ENCODE measurements at regions not wholly inside any gene's neighbourhood (a gene's known extent, or its start where the extent isn't known, plus 50 kb on each side); places are given as distances from the start of the nearest gene placed in this dataset.
"Not testable (repeated sequence)": the region's sequence is repeated elsewhere in the genome, so short reads cannot be mapped to it uniquely, and the experiment has no call there.

DNA sequence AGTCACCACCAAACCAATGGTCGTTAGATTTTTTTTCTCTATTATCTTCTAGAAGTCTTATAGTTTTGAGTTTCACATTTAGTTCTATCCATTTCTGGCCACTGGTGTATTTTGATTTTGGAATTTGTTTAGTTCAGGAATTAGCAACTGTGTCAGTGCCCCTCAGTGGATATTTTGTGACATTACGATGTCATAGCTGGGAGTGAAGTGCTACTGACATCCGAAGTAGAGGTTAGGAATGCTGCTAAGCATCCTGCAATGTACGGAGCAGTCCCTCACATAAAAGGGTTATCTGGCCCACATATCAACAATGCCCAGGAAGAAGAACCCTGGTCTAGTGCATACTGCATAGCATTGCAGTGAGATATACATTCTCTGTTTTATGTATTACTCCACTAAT is 157.4 kb upstream of the RGPD4 start:
- DNase-seq, result no peak

DNA sequence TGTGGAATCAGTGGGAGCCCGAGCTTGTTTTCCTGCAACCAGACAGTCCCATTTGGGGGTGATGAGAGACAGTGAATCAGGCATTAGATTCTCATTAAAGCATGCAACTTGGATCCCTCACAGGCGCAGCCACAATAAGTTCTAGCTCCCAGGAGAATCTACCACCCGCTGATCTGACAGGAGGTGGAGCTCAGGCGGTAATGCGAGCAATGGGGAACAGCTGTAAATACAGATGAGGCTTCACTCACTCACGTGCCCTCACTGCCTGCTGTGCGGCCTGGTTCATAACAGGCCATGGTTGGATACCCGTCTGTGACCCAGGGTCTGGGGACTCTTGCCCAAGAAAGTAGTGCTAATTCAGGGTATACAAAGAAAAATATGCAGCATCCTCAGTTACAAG is 144.8 kb upstream of the RGPD4 start:
- no peak for DNase-seq

DNA sequence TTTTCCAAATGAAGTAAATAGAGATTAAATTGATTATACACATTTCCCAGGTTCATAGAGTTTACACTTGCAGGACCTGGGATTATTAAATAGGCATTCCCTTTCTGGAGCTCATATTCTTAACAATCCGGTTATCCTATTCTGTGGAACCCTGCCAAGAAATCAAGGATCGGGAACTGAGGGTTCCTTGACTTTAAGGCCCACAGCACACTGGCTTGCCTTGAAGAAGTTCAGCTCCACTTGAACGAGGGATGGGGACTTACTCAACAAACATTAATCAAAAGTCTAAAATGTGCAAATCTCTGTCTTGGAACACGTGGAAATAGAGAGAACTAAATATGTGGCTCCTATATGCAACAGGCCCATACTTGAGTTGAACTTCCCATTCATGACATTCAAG is 142.3 kb upstream of the RGPD4 start:
- no peak for DNase-seq

DNA sequence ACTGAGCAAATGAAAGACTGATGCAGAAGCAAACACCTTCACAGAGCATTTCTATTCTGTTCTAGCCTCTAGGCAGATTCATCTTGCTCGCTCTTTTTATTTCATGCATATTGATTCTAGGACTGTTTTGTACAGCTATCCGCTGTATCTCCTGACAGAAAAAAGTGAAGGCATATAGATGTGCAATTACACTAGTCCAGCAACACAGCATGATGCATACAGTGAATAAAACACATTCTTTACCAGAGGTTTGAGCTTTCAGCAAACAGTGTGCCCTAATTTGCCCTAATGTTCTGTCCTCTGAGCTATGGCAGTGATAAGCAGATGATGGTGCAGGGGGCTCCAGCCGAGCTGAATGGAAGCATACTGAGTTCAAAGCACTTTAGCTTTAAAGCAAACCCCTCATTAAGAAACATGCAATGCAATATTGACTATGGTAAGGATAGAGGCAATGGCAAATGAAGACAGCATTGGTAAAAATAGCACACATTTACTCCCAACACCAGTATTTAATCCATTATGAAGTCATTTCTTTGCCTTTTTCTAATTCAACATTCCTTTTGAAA is 141.2 kb upstream of the RGPD4 start:
- DNase-seq, result no peak

DNA sequence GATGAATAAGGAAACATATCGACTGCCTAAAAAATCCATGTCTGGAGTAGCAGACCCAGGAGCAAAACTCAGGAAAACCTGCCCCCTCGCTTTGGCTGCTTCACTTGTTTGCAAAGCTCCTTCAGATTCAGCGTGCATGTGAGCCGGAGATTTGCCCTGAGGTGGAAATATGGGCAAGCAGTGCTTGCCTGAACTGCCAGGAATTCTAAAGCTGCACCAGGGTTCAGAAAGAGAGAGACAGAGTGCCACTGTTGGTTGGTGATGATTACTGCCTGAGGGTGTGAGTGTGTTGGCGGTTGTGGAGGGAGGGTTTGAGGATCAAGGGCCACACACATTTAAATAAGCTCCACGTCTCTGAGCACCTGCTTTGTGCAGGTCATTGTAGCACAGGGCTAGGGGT is 139.6 kb upstream of the RGPD4 start:
- DNase-seq, result no peak

DNA sequence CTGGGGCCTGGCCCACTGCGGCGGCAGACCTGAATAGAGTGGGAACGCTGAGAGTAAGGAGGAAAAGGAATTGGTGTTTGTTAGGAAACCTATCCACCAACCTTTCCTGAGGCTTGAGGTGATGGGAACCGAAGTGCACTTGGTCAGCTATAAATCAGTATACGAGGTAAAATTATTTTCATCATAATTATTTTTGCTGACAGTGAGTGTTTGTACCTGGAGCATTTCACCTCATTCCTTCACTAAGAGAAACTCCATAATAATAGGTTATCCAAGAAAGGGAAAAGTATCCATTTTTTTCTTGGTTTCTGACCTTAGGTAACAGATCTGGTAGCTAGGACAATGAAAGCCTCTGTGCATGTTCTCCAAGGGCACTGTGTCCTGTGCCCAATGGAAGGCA is 138.6 kb upstream of the RGPD4 start:
- no peak for DNase-seq

DNA sequence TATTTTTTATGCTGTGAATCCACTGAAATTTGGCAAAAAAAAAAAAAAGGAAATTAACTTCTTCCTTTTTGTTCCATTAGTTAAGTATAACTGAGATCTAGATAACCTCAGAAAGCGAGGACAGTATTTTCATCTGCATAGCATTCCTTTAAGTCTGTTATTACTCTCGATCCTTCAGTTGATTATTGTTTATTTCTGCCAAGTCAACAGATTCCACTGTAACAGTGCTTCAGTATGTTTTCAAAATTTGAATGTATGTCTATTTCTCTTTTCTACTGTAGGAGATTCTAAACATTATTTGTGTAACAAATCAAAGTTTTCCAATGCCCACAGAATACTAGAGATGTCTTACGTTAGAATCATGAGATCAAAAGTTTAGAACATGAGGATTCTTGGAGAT is 133.1 kb upstream of the RGPD4 start:
- DNase-seq, result no peak

DNA sequence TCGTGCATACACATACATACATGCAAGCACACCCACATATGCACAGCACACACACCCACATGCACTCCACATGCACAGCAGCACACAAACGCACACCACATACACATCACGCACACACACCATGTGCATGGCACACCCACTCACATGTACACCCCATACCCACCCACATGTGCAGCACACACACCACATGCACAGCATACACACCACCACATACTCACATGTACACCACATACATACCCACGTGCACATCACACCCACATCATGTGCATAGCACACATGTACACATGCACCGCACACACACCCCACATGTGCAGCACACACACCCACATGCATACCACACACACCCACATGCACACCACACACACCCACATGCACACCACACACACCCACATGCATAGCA is 132.0 kb upstream of the RGPD4 start:
- no peak for DNase-seq

DNA sequence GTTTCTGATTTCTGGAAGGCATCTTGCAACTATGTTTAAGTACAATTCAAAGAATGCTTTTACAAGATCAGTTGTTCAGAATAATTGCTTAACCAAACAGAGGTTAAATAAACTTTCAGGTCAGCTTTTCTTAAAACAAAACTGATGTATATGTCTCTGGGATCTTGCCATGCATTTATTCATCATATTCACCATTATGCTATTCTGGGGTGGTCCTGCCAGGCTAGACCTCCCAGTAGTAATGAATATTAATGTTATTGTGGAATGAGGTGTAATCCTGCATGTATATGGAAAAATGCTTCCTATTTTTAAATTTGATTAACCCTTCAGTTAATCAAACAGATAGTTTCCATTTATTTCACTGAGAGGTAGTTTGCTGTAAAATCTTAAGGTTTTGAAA is 129.3 kb upstream of the RGPD4 start:
- DNase-seq, result no peak

DNA sequence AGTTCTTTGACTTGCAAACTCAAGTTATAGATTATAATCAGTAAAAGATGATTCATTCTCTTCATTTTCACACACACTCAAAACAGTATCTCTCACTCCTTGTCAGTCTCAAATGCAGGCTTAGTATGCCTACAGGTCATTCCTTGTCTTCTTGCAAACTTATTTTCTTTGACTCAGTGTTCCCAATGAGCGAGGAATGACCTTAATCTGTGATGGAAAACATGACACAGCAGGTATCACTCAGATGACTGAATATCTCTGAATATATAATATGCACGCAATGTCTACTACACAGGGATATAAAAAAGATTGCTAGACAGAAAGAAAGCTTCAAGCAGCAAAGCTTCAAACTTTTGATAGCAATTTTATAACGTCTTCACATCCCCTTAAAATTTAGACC is 127.8 kb upstream of the RGPD4 start:
- DNase-seq, result no peak

DNA sequence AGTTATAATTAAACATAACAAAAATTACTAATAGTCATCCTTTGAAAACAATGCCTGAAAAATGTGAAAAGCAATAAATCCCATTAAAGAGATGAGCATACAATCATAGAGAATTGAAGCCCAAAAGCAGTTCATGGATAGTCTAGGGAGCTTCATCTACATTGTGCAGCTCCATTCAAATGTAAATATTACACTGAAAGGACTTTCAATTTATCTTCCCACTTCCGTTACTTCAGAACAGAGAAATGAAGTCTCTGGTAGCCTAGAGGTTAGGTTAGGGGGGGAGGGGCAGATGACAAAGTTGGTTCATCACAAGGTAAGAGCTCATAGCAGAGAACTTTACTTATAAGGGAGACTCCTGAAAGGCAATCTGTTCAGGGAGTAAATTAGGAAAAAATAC is 126.6 kb upstream of the RGPD4 start:
- DNase-seq, result no peak

DNA sequence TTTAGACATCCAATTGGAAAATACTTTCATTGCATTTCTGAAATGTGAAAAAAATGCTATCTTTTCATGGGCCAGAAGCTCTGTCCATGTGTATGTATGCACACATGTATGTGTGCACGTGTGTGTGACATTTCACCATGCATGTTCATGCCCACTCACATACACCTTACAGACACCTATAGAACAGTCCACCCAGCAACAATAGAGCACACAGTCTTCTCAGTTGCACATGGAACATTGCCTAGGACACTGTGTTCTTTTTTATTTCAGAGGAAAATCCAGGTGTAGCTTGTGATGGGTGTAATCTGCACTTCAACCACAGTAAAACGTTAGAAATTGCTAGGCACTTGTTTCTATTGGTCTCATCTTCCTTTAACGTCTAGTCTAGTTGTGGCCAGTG is 114.8 kb upstream of the RGPD4 start:
- DNase-seq, result no peak

DNA sequence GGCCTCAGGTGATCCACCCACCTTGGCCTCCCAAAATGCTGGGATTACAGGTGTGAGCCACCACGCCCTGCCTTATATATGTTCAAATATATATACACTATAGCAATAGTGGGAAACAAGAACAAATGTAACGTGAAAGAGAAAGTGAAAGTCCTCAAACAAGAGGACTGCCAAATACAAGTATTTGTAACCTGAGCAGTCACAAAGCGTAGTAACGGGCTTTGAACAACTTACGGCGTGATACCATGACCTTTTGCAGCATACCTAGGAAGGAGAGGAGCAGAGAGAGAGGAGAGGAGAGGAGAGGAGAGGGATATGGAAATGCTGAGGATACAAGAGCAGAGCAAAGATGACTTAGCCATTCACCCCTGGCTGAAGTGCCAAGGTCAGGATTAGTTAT is 113.8 kb upstream of the RGPD4 start:
- no peak for DNase-seq

DNA sequence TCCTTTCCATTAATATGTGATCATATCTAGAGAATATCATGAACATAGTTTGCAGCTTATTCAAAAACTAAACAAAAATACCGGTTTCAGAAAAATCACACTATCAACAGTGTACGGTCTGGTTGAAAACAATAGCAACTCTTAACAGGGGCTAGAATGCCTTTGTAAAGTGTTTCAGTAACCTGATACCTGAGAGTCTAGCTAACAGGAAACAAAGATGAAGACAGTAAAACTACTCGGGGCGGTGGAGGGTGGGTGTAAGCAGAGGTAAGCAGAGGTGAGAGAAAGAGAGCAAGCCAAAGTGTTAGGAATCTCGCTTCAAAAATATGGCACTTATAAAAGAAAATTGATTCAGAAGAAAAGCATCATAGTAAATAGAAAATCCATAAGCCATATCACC is 109.0 kb upstream of the RGPD4 start:
- DNase-seq, result no peak

DNA sequence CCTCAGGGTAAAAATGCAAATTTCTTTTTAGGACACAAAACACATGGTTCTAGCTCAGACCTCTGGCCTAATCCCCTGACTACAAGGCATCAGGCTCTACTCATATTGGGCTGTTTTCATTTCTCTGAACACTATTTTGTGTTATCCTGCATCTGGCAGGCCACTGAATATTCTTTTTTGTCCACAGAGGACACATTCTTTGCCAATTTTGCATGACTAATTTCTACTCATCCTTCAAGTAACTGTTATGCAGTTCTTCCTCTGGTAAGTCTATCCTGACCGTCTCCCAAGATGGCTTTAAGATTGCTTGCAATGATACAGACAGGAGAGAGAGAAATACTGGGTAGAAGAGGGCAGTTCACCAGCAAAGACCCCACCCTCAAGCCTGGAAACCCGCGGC is 107.6 kb upstream of the RGPD4 start:
- no peak for DNase-seq

DNA sequence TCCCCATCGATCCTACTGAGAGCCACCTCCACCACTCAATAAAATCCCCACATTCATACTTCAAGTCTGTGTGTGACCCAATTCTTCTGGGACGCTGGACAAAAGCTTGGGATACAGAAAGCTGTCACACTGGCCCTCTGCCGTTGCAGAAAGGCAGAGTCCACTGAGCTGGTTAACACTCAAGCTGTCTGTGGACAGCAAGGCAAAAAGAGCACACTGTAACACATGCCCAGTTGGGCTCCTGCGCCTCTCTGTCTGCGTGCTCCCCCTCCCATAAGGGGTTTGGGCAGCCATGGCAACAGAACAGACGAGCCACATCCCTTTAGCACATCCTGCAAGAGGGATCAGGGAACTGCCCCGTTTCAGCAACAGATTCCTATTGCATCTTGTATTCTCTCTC is 106.9 kb upstream of the RGPD4 start:
- DNase-seq, result no peak

DNA sequence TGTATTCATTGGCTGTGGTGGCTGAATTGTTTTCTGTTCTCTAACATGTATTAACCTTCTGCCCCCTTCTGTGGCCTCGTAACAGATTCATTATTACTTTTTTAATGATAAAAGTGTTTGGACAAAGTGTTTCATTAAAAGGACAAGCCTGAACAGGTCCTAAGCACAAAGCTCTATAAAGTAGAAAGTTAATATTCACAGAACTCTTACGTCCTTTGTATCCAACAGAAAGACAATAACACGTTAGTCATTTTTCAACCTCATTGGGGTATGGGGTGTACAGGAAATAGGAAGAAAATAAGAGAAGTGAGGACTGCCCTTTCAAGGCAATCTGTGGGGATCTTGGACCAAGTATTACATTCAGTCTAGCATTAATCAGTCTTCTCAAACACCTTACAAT is 105.5 kb upstream of the RGPD4 start:
- DNase-seq, result no peak

DNA sequence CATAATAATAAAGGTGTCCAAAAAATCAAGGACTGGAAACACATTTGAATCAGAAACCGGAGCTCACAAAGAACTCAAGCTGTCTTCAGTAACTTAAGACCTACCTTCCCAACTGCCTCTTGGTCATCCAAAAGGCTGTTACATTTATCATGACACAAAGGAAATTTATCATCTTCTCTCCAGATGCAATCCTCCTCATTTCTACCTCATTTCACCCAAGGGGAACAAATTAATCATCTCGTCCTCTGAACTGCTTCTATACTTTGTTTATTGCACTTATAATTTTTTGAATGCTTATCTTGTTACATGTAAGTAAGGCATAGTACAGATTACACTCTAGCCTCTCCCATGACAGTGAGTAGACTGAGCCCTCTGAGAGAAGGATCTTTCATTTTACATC is 105.1 kb upstream of the RGPD4 start:
- DNase-seq, result no peak

DNA sequence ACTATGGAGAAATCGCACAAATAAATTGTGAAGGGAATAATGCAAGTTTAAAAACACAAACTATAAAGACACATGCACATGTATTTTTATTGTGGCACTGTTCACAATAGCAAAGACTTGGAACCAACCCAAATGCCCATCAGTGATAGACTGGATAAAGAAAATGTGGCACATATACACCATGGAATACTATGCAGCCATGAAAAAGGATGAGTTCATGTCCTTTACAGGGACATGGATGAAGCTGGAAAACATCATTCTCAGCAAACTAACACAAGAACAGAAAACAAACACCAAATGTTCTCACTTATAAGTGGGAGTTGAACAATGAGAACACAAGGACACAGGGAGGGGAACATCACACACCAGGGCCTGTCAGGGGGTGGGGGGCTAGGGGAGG is 100.9 kb upstream of the RGPD4 start:
- not testable (repeated sequence) for DNase-seq

DNA sequence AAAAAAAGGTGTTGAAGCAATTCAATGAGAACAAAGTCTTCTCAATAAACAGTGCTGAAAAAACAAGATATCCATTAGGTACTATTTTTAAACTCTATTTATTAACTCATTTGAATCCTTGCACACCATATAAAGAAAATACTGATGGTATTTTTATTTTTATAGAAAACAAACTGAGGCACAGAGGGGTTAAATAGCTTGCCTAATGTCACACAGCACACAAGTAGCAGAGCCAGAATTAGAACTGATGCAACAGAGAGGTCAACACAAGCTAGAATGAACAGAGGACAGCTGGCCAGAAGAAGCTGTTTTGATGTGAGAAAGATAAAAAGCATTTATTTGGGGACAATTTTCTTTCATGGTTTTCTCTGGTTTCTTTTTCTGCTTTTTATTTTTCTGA is 99.4 kb upstream of the RGPD4 start:
- DNase-seq, result no peak

DNA sequence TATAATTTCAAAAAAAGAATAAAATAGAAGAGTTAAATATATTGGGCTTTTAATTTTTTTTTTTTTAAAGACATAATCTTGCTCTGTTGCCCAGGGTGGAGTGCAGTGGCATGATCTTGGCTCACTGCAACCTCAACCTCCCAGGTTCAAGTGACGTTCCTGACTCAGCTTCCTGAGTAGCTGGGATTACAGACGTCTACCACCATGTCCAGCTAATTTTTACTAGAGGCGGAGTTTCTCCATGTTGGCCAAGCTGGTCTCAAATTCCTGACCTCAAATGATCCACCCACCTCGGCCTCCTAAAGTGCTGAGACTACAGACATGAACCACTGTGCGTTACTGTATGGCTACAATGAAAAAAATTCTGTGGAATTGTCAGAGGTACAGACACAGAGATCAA is 98.1 kb upstream of the RGPD4 start:
- no peak for DNase-seq

DNA sequence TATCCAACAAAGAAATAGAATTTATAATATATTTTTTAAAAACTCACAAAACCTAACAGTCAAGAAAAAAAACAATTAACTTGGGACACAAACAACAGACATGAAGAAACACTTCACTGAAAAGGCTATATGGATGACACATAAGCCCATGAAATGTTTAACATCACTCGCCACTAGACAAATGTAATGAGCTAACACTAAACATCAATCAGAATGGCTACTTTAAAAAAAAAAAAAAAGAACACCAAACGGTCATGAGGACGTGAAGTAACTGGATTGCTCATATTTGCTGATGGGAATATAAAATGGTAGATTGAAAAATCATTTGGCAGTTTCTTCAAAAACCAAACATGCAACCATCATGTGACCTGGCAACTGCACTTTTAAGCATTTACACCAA is 97.3 kb upstream of the RGPD4 start:
- no peak for DNase-seq

DNA sequence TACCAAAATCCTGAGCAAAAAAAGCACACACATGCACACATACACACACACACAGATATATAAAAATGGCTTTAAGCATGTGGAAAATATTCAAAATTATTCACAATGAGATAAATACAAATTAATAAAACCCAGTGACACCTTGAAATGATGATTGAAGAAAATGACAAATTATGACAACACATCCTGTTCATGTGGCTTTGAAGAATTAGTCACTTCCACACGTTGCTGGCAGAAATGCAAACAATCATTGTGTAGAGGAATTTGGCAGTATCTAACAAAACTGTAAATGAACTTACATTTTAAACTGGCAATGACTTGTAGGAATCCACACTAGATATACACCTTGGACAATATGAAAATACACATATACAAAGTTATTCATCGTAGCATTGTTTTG is 95.8 kb upstream of the RGPD4 start:
- no peak for DNase-seq

DNA sequence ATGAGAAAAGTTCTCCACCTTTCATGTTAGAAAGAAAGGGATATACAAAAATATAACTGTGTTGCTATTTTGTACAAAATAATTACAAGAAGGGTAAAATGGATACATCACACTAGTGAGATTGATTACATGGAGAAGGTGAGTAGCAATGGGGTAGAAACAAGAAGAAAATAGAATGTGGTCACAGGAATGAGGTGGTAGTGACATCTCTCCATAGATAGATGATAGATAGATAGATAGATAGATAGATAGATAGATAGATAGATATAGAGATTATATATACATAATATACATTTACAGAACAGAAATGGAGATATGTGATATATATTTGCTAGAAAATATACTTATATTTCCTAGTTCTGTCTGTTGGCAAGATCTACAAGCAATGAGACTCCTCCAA is 95.3 kb upstream of the RGPD4 start:
- DNase-seq, result no peak

DNA sequence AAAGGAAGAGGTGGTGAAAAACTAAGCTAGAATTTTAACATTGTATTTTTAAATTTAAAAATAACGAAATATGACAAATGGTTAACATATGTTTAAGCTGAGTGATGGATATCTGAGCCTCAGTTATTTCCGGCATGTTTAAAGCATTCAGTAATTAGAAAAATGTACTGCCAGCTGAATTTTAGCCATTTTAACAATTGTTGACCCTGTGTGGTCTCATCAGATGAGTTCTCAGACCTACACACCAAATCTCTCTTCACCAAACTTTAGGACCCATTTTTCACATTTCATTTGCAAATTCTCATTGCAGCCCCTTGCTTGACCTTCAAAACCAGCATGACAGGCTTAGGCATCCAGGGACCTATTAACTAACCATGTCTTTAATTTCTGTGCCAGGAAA is 91.5 kb upstream of the RGPD4 start:
- DNase-seq, result no peak

DNA sequence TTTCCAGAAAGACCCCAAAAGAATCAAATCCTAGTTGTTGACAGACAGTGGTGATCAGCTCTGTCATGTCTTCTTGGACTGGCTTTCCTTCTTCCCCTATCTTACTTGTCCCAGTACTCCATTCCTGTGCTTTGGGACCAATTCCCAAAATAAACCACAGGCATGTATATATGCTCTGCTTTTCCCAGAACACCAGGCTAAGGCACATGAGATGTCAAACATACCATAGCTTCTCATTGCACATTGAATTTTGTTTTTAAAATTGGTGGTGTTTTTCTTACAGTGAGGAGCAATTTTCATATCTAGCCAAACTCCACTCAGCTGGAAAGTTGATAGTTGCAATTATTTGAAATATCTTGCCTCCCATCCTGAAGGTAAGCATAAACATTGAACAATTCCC is 88.9 kb upstream of the RGPD4 start:
- no peak for DNase-seq
